ENCODE measurements at regions not wholly inside any gene's neighbourhood (a gene's known extent, or its start where the extent isn't known, plus 50 kb on each side); places are given as distances from the start of the nearest gene placed in this dataset.

DNA sequence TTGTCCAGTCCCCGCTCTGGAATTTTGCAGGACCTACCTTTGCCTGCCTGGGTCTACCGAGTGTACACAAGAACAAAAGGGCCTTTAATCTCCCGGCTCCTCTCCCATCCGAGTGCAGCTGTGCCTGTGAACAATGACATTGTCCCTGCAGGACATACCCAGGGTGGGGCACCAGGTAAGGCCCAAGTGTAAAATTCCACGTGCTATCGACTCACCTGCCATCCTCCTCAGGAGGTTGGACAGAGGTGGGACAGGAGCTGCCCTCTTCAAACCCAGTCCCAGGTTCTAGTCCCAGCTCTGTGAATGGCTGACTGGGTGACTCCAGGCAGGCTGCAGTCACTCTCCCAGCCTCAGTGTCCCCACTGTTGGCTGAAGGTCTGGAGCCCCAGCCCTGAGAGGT lies 159.6 kb upstream of the ALDH1B1 start (continued):
- TF ChIP-seq, protein P1, sequence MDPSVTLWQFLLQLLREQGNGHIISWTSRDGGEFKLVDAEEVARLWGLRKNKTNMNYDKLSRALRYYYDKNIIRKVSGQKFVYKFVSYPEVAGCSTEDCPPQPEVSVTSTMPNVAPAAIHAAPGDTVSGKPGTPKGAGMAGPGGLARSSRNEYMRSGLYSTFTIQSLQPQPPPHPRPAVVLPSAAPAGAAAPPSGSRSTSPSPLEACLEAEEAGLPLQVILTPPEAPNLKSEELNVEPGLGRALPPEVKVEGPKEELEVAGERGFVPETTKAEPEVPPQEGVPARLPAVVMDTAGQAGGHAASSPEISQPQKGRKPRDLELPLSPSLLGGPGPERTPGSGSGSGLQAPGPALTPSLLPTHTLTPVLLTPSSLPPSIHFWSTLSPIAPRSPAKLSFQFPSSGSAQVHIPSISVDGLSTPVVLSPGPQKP (IDR thresholded peaks at IDR 0.05; ENCODE audit: low read depth, low read length) = no peak
- TF ChIP-seq HOXB13 (CRISPR knock-in tag; IDR thresholded peaks at IDR 0.05; ENCODE audit: low read depth) = no peak
- TF ChIP-seq TP53 (CRISPR knock-in tag; IDR thresholded peaks at IDR 0.05) = no peak
- TF ChIP-seq, protein P2, sequence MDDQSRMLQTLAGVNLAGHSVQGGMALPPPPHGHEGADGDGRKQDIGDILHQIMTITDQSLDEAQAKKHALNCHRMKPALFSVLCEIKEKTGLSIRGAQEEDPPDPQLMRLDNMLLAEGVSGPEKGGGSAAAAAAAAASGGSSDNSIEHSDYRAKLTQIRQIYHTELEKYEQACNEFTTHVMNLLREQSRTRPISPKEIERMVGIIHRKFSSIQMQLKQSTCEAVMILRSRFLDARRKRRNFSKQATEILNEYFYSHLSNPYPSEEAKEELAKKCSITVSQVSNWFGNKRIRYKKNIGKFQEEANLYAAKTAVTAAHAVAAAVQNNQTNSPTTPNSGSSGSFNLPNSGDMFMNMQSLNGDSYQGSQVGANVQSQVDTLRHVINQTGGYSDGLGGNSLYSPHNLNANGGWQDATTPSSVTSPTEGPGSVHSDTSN (IDR thresholded peaks at IDR 0.05) = no peak

DNA sequence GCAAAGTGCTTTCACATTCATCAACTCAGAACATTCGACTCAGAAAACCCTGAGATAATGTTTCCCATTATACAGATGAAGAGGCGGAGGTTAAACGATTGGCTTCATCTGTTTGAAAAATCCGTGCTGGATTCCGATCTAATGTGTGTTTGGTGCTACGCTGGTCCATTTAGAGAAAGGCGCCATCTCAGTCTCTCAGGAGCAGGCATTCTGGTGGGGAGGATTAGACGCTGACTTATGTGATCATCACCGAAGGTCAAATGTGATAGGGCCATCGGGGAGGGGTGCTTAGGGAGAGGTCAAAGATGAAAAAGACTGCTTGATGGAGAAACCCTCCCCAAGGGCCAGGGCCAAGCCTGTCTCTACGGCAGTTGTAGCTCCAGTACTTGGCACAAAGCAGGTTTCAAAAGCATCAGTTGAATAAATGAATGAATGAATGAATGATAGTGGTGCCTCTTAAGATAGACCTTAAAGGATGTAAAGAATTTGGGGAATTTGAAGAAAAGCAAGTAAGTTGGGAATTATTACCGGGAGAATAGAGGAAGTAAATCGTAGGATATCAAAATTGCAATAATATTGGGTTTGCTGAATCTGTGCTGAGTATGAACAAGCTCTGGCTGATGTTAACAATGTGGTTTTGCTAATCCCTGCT lies 160.6 kb upstream of the SHB start:
- no peaks in the 10 kb centered on the region for H3K9me3 ChIP-seq
- WGBS (ENCODE audit: missing lambda C conversion rate) = 90% methylated on average over 13 of the region's 13 CpGs
- H3K27ac ChIP-seq = peak overlapping the region in 1 of 2 experiments; percentile 87; a peak in 2 of 6 replicates
- DNase-seq (ENCODE audit: low read depth in 1 of 2, low spot score in 1 of 2) = no peak
- no peak overlapping the region for H3K4me3 ChIP-seq
- no peak overlapping the region for H3K4me2 ChIP-seq
- TF ChIP-seq ZNF302 (CRISPR knock-in tag; IDR thresholded peaks at IDR 0.05) (no peak), RARB (CRISPR knock-in tag; IDR thresholded peaks at IDR 0.05) (no peak), SMC3 (IDR thresholded peaks at IDR 0.05) (no peak), RFX5 (IDR thresholded peaks at IDR 0.05) (no peak), CHD2 (IDR thresholded peaks at IDR 0.05; ENCODE audit: low read length, partially characterized antibody) (no peak)
- TF ChIP-seq, protein P3, sequence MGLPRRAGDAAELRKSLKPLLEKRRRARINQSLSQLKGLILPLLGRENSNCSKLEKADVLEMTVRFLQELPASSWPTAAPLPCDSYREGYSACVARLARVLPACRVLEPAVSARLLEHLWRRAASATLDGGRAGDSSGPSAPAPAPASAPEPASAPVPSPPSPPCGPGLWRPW (IDR thresholded peaks at IDR 0.05) = no peak
- TF ChIP-seq, protein P4, sequence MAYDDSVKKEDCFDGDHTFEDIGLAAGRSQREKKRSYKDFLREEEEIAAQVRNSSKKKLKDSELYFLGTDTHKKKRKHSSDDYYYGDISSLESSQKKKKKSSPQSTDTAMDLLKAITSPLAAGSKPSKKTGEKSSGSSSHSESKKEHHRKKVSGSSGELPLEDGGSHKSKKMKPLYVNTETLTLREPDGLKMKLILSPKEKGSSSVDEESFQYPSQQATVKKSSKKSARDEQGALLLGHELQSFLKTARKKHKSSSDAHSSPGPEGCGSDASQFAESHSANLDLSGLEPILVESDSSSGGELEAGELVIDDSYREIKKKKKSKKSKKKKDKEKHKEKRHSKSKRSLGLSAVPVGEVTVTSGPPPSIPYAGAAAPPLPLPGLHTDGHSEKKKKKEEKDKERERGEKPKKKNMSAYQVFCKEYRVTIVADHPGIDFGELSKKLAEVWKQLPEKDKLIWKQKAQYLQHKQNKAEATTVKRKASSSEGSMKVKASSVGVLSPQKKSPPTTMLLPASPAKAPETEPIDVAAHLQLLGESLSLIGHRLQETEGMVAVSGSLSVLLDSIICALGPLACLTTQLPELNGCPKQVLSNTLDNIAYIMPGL (CRISPR knock-in tag; IDR thresholded peaks at IDR 0.05; ENCODE audit: borderline replicate concordance) = no peak
- H3K4me1 ChIP-seq = peaks cover 23% of the 10 kb centered on the region
- ChIA-PET CTCF (interaction anchor here (0.6 to 1.3 kb wide), 2 partner anchors 13 to 44 kb away, joined by 3 to 4 read pairs; no protein-coding TSS in a partner anchor), POLR2A (no interaction called here)
- FAIRE-seq = no peak
- ATAC-seq = no peak

DNA sequence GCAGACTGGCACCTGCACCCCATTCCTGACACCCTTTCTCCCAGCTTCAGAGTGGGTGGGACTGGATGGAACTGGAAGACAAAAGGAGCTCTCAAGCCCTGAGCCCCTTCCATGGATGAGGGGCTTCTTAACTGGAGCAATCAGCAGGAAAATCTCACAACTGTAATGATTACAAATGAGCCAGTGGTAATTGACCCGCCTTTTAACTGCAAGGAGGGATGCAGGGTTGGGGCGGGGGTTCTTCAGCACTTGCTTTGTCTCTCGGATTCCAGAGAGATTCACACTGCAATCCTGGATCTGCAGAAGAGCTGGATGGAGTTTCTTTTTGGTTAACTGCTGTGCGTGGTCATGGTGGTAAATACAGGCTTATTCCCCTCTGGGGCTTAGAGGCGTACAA lies 160.1 kb upstream of the SHB start:
- ATAC-seq (no peak), DNase-seq (ENCODE audit: low read depth in 1 of 2, low spot score in 1 of 2) (no peak), FAIRE-seq (no peak)
- no peak overlapping the region for H3K4me3 ChIP-seq
- no peak for TF ChIP-seq EHMT2 (IDR thresholded peaks at IDR 0.05; ENCODE audit: low read depth)
- TF ChIP-seq, protein P5, sequence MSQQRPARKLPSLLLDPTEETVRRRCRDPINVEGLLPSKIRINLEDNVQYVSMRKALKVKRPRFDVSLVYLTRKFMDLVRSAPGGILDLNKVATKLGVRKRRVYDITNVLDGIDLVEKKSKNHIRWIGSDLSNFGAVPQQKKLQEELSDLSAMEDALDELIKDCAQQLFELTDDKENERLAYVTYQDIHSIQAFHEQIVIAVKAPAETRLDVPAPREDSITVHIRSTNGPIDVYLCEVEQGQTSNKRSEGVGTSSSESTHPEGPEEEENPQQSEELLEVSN (IDR thresholded peaks at IDR 0.05; ENCODE audit: borderline replicate concordance, low read depth) = no peak
- TF ChIP-seq NR3C1 (IDR thresholded peaks at IDR 0.05) = no peak
- H3K9me3 ChIP-seq = no peaks in the 10 kb centered on the region
- WGBS (ENCODE audit: missing lambda C conversion rate) = 94% methylated on average over 5 of the region's 5 CpGs
- H3K4me1 ChIP-seq = peaks cover 23% of the 10 kb centered on the region
- ChIA-PET CTCF (interaction anchor here (1.3 kb wide), 1 partner anchor 12 kb away, joined by 3 read pairs; no protein-coding TSS in a partner anchor), POLR2A (no interaction called here)
- peak overlapping the region in 1 of 2 experiments; percentile 87; a peak in 3 of 6 replicates for H3K27ac ChIP-seq
- no peak overlapping the region for H3K4me2 ChIP-seq

Data from A549 (cell line).